ENCODE measurements at regions not wholly inside any gene's neighbourhood (a gene's known extent, or its start where the extent isn't known, plus 50 kb on each side); places are given as distances from the start of the nearest gene placed in this dataset.

- TF ChIP-seq ARID4B (CRISPR knock-in tag; IDR thresholded peaks at IDR 0.05; ENCODE audit: borderline replicate concordance) (no peak), KAT7 (CRISPR knock-in tag; IDR thresholded peaks at IDR 0.05; ENCODE audit: borderline replicate concordance) (no peak), ELF4 (CRISPR knock-in tag; IDR thresholded peaks at IDR 0.05; ENCODE audit: low read depth) (no peak), FOXP4 (CRISPR knock-in tag; IDR thresholded peaks at IDR 0.05) (no peak), HMGA2 (CRISPR knock-in tag; IDR thresholded peaks at IDR 0.05) (no peak), ZSCAN18 (CRISPR knock-in tag; IDR thresholded peaks at IDR 0.05) (no peak), JUN (CRISPR knock-in tag; IDR thresholded peaks at IDR 0.05) (no peak), GTF2I (CRISPR knock-in tag; conservative IDR thresholded peaks at IDR 0.05) (no peak)
These were observed 357.4 kb downstream of the TBL1XR1 start (continued) for GRCh38 chr3:176839901-176840300.

- Mint-ChIP-seq H3K4me1 (peaks cover under 1% of the 10 kb centered on the region), H3K27me3 (ENCODE audit: low read depth) (no peaks in the 10 kb centered on the region), H3K4me3 (no peak overlapping the region), H3K27ac (no peak overlapping the region), H3K9me3 (no peaks in the 10 kb centered on the region), H3K36me3 (no peaks in the 10 kb centered on the region)
- ChIA-PET CTCF (interaction anchor here (0.6 kb wide), 1 partner anchor 170 kb away, joined by 3 read pairs; no protein-coding TSS in a partner anchor), POLR2A (no interaction called here)
- ATAC-seq = no peak
- no peak for DNase-seq (ENCODE audit: low spot score)
- no peak for TF ChIP-seq ZNF263 (CRISPR knock-in tag; IDR thresholded peaks at IDR 0.05; ENCODE audit: low read depth)
- no peak for TF ChIP-seq MXD4 (CRISPR knock-in tag; IDR thresholded peaks at IDR 0.05; ENCODE audit: borderline replicate concordance)
- no peak for TF ChIP-seq SMAD4 (CRISPR knock-in tag; IDR thresholded peaks at IDR 0.05)
- no peak for TF ChIP-seq ZMAT4 (CRISPR knock-in tag; IDR thresholded peaks at IDR 0.05)
- TF ChIP-seq RELA (CRISPR knock-in tag; IDR thresholded peaks at IDR 0.05; ENCODE audit: borderline replicate concordance) = no peak
- no peak for TF ChIP-seq RORB (CRISPR knock-in tag; IDR thresholded peaks at IDR 0.05)
- TF ChIP-seq ATF6 (CRISPR knock-in tag; IDR thresholded peaks at IDR 0.05) = no peak
- no peak for TF ChIP-seq NR1H2 (CRISPR knock-in tag; IDR thresholded peaks at IDR 0.05)
- TF ChIP-seq ZSCAN18 (CRISPR knock-in tag; IDR thresholded peaks at IDR 0.05) = no peak
- no peak for TF ChIP-seq GABPB1 (CRISPR knock-in tag; IDR thresholded peaks at IDR 0.05)
- TF ChIP-seq E2F1 (CRISPR knock-in tag; IDR thresholded peaks at IDR 0.05) = no peak
- TF ChIP-seq ATF1 (CRISPR knock-in tag; IDR thresholded peaks at IDR 0.05) = no peak
- TF ChIP-seq SMAD3 (CRISPR knock-in tag; IDR thresholded peaks at IDR 0.05; ENCODE audit: borderline replicate concordance) = no peak
- TF ChIP-seq ZNF512 (CRISPR knock-in tag; IDR thresholded peaks at IDR 0.05; ENCODE audit: borderline replicate concordance) = no peak
- no peak for TF ChIP-seq ZNF219 (CRISPR knock-in tag; IDR thresholded peaks at IDR 0.05; ENCODE audit: borderline replicate concordance)
- TF ChIP-seq HMGA2 (CRISPR knock-in tag; IDR thresholded peaks at IDR 0.05) = no peak
- no peak for TF ChIP-seq OVOL2 (CRISPR knock-in tag; IDR thresholded peaks at IDR 0.05; ENCODE audit: borderline replicate concordance)
These were observed 357.8 kb downstream of the TBL1XR1 start for GRCh38 chr3:176839466-176839865.

All from WTC11 (cell line).